ENCODE measurements at regions not wholly inside any gene's neighbourhood (a gene's known extent, or its start where the extent isn't known, plus 50 kb on each side); places are given as distances from the start of the nearest gene placed in this dataset.

- Mint-ChIP-seq H3K4me1 (no peaks in the 10 kb centered on the region), H3K9me3 (no peaks in the 10 kb centered on the region), H3K27me3 (no peaks in the 10 kb centered on the region), H3K36me3 (ENCODE audit: low read depth) (no peaks in the 10 kb centered on the region), H3K27ac (no peak overlapping the region), H3K4me3 (no peak overlapping the region)
- POLR2A ChIA-PET, result no interaction called here
- ATAC-seq (ENCODE audit: low read depth) (no peak), DNase-seq (no peak)
- intact Hi-C loops (cut with micrococcal nuclease), result no loop called here
- CTCF ChIA-PET, result no interaction called here
- TF ChIP-seq CTCF (IDR thresholded peaks at IDR 0.05), result no peak
These were observed 92.6 kb downstream of the FAT3 start for GRCh38 chr11:92317222-92317621.

GRCh38 chr11:92317721-92318120, 93.1 kb downstream of the FAT3 start:
- CTCF ChIA-PET, result no interaction called here
- no peak for TF ChIP-seq CTCF (IDR thresholded peaks at IDR 0.05)
- Mint-ChIP-seq H3K27me3 (no peaks in the 10 kb centered on the region), H3K4me1 (no peaks in the 10 kb centered on the region), H3K36me3 (ENCODE audit: low read depth) (no peaks in the 10 kb centered on the region), H3K4me3 (no peak overlapping the region), H3K27ac (no peak overlapping the region), H3K9me3 (no peaks in the 10 kb centered on the region)
- ATAC-seq (ENCODE audit: low read depth), result no peak
- no peak for DNase-seq
- intact Hi-C loops (cut with micrococcal nuclease), result no loop called here
- POLR2A ChIA-PET, result no interaction called here

DNA sequence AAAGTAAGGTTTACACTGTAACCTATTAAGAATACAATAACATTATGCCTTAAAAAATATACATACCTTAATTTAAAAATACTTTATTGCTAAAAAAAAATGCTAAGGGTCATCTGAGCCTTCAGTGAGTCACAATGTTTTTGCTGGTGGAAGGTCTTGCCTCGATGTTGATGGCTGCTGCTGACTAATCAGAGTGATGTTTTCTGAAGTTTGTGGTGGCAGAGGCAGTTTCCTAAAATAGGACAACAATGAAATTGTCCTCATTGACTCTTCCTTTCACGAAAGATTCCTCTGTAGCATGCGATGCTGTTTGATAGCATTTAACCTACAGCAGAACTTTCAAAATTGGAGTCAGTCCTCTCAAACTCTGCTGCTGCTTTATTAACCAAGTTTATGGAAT, 97.6 kb downstream of the FAT3 start:
- Mint-ChIP-seq H3K27ac (no peak overlapping the region), H3K4me3 (no peak overlapping the region), H3K27me3 (no peaks in the 10 kb centered on the region), H3K36me3 (ENCODE audit: low read depth) (no peaks in the 10 kb centered on the region), H3K9me3 (no peaks in the 10 kb centered on the region), H3K4me1 (no peaks in the 10 kb centered on the region)
- POLR2A ChIA-PET, result no interaction called here
- intact Hi-C loops (cut with micrococcal nuclease), result no loop called here
- CTCF ChIA-PET, result no interaction called here
- no peak for TF ChIP-seq CTCF (IDR thresholded peaks at IDR 0.05)
- ATAC-seq (ENCODE audit: low read depth) (no peak), DNase-seq (no peak)

- H3K9me3 Mint-ChIP-seq, result no peaks in the 10 kb centered on the region
- ChIA-PET POLR2A (no interaction called here), CTCF (no interaction called here)
- no peaks in the 10 kb centered on the region for H3K36me3 Mint-ChIP-seq (ENCODE audit: low read depth)
- H3K27me3 Mint-ChIP-seq, result no peaks in the 10 kb centered on the region
- no peaks in the 10 kb centered on the region for H3K4me1 Mint-ChIP-seq
- TF ChIP-seq CTCF (IDR thresholded peaks at IDR 0.05), result no peak
- no peak overlapping the region for H3K4me3 Mint-ChIP-seq
- no peak for DNase-seq
- intact Hi-C loops (cut with micrococcal nuclease), result no loop called here
- H3K27ac Mint-ChIP-seq, result no peak overlapping the region
- no peak for ATAC-seq (ENCODE audit: low read depth)
These were observed 100.3 kb downstream of the FAT3 start for GRCh38 chr11:92324890-92325289.

- CTCF ChIA-PET, result no interaction called here
These were observed 100.8 kb downstream of the FAT3 start for GRCh38 chr11:92325416-92325815.

More at GRCh38 chr11:92325416-92325815, 100.8 kb downstream of the FAT3 start:
- Mint-ChIP-seq H3K9me3 (no peaks in the 10 kb centered on the region), H3K4me3 (no peak overlapping the region), H3K27ac (no peak overlapping the region), H3K4me1 (no peaks in the 10 kb centered on the region), H3K27me3 (no peaks in the 10 kb centered on the region), H3K36me3 (ENCODE audit: low read depth) (no peaks in the 10 kb centered on the region)
- ATAC-seq (ENCODE audit: low read depth) (no peak), DNase-seq (no peak)
- intact Hi-C loops (cut with micrococcal nuclease), result no loop called here
- no peak for TF ChIP-seq CTCF (IDR thresholded peaks at IDR 0.05)
- POLR2A ChIA-PET, result no interaction called here

Data from activated B cell treated with CpG ODN at 0.5 μM for 24 hours (primary cell).